ENCODE measurements at regions not wholly inside any gene's neighbourhood (a gene's known extent, or its start where the extent isn't known, plus 50 kb on each side); places are given as distances from the start of the nearest gene placed in this dataset.

DNA sequence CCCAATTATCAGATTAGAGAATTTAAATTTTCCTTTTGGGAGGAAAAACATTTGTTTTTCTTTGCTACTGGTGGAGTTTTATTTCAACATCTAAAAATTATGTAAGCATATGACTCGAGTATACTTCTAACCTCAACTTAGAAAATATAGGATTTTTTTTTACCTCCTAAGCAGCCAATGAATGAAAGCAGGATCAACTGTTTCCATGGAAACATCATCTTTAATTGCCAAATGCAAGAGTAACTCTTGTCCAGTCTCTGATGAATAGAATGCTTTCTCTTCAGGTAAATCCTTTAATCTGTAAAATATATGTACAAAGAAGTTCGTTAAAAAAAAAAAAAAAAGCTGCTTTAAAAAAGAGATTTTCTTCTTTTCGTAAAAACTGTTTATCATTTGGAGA is 93.6 kb downstream of the CNTN3 start:
- Histone ChIP-seq H3K36me3 (ENCODE audit: control insufficient read depth, insufficient read depth, low read length) (no peaks in the 10 kb centered on the region), H3K4me3 (ENCODE audit: low read depth, low read length) (no peak overlapping the region), H3K27me3 (ENCODE audit: control insufficient read depth, insufficient read depth, low read length) (no peaks in the 10 kb centered on the region)
- no peak for DNase-seq (ENCODE audit: low read depth)
- no peak for FAIRE-seq
- TF ChIP-seq, protein P1, sequence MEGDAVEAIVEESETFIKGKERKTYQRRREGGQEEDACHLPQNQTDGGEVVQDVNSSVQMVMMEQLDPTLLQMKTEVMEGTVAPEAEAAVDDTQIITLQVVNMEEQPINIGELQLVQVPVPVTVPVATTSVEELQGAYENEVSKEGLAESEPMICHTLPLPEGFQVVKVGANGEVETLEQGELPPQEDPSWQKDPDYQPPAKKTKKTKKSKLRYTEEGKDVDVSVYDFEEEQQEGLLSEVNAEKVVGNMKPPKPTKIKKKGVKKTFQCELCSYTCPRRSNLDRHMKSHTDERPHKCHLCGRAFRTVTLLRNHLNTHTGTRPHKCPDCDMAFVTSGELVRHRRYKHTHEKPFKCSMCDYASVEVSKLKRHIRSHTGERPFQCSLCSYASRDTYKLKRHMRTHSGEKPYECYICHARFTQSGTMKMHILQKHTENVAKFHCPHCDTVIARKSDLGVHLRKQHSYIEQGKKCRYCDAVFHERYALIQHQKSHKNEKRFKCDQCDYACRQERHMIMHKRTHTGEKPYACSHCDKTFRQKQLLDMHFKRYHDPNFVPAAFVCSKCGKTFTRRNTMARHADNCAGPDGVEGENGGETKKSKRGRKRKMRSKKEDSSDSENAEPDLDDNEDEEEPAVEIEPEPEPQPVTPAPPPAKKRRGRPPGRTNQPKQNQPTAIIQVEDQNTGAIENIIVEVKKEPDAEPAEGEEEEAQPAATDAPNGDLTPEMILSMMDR (IDR thresholded peaks at IDR 0.05; ENCODE audit: insufficient read depth, low read length, severe bottlenecking): no peak

DNA sequence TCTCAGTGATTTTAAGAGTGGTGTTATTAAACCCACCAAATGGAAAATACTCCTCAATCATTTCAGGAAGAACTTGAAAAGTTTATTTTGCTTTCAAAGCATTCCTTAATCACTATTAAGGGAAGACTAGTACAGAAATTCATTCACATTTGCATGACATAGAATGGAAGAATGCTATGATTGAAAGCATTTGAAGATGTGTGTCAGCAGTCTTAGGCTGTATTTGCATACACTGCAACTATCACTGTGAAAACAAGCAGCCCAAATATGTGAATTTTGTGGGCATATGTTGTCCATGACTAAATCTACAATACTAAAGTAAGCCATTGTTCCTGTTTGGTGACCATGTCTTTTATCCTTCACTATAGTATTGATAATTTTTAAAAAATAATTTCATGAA is 95.8 kb downstream of the CNTN3 start:
- DNase-seq (ENCODE audit: low read depth) (no peak), FAIRE-seq (no peak)
- no peaks in the 10 kb centered on the region for H3K36me3 ChIP-seq (ENCODE audit: control insufficient read depth, insufficient read depth, low read length)
- TF ChIP-seq, protein P1 (IDR thresholded peaks at IDR 0.05; ENCODE audit: insufficient read depth, low read length, severe bottlenecking): no peak
- H3K4me3 ChIP-seq (ENCODE audit: low read depth, low read length): no peak overlapping the region
- H3K27me3 ChIP-seq (ENCODE audit: control insufficient read depth, insufficient read depth, low read length): no peaks in the 10 kb centered on the region

DNA sequence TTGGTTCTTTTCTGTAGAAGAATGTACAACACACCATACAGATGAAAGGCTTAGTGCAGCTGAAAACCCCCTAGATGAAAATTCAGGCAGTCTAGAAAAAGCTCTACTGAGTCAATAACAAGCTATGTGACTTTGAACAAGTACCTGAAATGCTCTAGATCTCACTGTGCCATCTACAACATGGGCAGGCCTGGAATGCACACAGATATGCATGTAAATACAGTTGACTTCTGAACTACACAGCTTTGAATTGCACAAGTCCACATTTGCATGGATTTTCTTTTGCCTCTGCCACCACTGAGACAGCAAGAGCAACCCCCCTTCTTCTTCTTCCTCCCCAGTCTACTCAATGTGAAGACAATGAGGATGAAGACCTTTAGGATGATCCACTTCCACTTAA is 98.4 kb downstream of the CNTN3 start:
- TF ChIP-seq, protein P1 (IDR thresholded peaks at IDR 0.05; ENCODE audit: insufficient read depth, low read length, severe bottlenecking): no peak
- Histone ChIP-seq H3K27me3 (ENCODE audit: control insufficient read depth, insufficient read depth, low read length) (no peaks in the 10 kb centered on the region), H3K4me3 (ENCODE audit: low read depth, low read length) (no peak overlapping the region), H3K36me3 (ENCODE audit: control insufficient read depth, insufficient read depth, low read length) (no peaks in the 10 kb centered on the region)
- DNase-seq (ENCODE audit: low read depth): no peak
- FAIRE-seq: no peak

DNA sequence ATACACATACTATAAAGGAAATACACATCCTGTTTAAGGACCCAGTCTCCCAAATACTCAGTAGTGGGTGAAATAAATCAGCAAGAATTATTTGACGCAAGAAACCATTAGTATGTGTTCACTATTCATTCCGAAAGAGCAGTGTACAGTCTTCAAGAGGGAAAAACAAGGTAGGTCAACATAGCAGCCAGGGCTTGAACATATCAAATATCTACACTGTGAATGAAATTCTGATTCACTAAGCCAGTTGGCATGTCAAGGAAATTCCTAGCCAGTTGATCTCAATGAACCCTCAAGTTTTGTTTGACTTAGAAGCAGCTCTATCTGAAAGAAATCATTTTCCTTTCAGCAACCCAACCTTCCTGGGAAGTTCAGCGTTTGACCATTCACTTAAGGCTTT is 99.0 kb downstream of the CNTN3 start:
- no peak for FAIRE-seq
- Histone ChIP-seq H3K36me3 (ENCODE audit: control insufficient read depth, insufficient read depth, low read length) (no peaks in the 10 kb centered on the region), H3K27me3 (ENCODE audit: control insufficient read depth, insufficient read depth, low read length) (no peaks in the 10 kb centered on the region), H3K4me3 (ENCODE audit: low read depth, low read length) (no peak overlapping the region)
- TF ChIP-seq, protein P1 (IDR thresholded peaks at IDR 0.05; ENCODE audit: insufficient read depth, low read length, severe bottlenecking): no peak
- DNase-seq (ENCODE audit: low read depth): peak; percentile 49

DNA sequence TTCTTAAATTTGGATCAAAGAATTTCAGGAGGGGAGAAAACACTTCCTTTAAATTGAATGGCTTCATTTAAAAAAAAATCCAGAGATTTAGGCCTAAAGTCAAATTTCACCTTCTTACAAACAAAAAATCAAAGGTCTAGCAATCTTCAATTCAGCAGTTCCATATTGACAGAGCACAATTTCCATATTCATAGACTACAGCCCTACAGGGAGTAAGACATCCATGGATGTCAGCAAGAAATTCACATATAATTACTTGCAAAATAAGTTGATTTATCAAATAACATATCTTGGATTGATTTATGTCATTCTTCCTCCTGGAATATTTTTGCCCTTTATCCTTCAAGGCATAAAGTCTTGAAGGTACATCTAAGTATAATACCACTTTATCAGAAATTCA is 103.4 kb downstream of the CNTN3 start:
- no peak for FAIRE-seq
- Histone ChIP-seq H3K4me3 (ENCODE audit: low read depth, low read length) (no peak overlapping the region), H3K27me3 (ENCODE audit: control insufficient read depth, insufficient read depth, low read length) (no peaks in the 10 kb centered on the region), H3K36me3 (ENCODE audit: control insufficient read depth, insufficient read depth, low read length) (no peaks in the 10 kb centered on the region)
- TF ChIP-seq, protein P1 (IDR thresholded peaks at IDR 0.05; ENCODE audit: insufficient read depth, low read length, severe bottlenecking): no peak
- DNase-seq (ENCODE audit: low read depth): no peak

DNA sequence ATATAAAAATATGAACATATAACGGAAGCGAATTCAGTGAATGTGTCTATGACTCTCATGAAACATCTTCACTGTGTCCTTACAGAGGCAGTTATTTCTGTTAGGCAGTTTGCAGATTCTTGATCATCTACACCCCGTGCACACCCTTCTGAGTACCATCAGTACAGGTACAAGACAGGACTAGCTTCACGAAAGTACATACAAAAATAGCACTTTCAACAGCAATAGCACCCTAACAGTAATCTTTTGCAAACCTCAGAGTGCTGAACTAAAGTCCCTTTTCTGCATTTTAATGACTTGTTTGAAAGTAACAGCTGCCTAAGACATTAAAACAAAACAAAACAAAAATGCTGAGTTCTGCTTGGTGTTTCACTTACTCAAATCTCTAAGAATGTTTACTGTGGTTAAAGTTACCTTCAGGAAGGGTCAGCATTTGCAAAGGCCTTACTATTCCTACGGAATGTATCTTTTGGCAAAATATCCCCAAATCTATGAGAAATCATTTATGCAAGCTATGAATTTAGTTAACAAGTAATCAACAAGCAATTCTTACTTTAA is 104.1 kb downstream of the CNTN3 start:
- Histone ChIP-seq H3K36me3 (ENCODE audit: control insufficient read depth, insufficient read depth, low read length) (no peaks in the 10 kb centered on the region), H3K27me3 (ENCODE audit: control insufficient read depth, insufficient read depth, low read length) (no peaks in the 10 kb centered on the region), H3K4me3 (ENCODE audit: low read depth, low read length) (no peak overlapping the region)
- TF ChIP-seq, protein P1 (IDR thresholded peaks at IDR 0.05; ENCODE audit: insufficient read depth, low read length, severe bottlenecking): no peak
- FAIRE-seq: no peak
- no peak for DNase-seq (ENCODE audit: low read depth)
